RPMI7951 (cell line): ENCODE measurements at regions not wholly inside any gene's neighbourhood (a gene's known extent, or its start where the extent isn't known, plus 50 kb on each side); places are given as distances from the start of the nearest gene placed in this dataset.

Source experiments
- DNase-seq: peaks from one replicate; pipeline ENCODE4 v3.0.0-alpha.2; 2012; ENCODE audit warnings: low read depth

- no peak for DNase-seq
Observed at GRCh38 chr18:69216321-69216720, 184.4 kb upstream of the DOK6 start.

- no peak for DNase-seq
Observed at GRCh38 chr18:69217196-69218000, 183.3 kb upstream of the DOK6 start.

GRCh38 chr18:69220529-69220928 lies 180.2 kb upstream of the DOK6 start:
- no peak for DNase-seq

GRCh38 chr18:69222089-69222488 lies 178.6 kb upstream of the DOK6 start:
- DNase-seq, result no peak

- DNase-seq, result no peak
Observed at GRCh38 chr18:69226971-69227370, 173.7 kb upstream of the DOK6 start.

- DNase-seq, result no peak
Observed at GRCh38 chr18:69230204-69230603, 170.5 kb upstream of the DOK6 start.

- DNase-seq, result no peak
Observed at GRCh38 chr18:69233465-69234054, 167.1 kb upstream of the DOK6 start.

- no peak for DNase-seq
Observed at GRCh38 chr18:69239849-69240674, 160.6 kb upstream of the DOK6 start.

GRCh38 chr18:69246027-69246426 lies 154.7 kb upstream of the DOK6 start:
- no peak for DNase-seq

GRCh38 chr18:69250305-69251151 lies 150.2 kb upstream of the DOK6 start:
- DNase-seq, result no peak

GRCh38 chr18:69257861-69258458 lies 142.7 kb upstream of the DOK6 start:
- peak; percentile 67 for DNase-seq

- no peak for DNase-seq
Observed at GRCh38 chr18:69259282-69259681, 141.4 kb upstream of the DOK6 start.

GRCh38 chr18:69261406-69261805 lies 139.3 kb upstream of the DOK6 start:
- no peak for DNase-seq

- no peak for DNase-seq
Observed at GRCh38 chr18:69265656-69266055, 135.0 kb upstream of the DOK6 start.

GRCh38 chr18:69267895-69268294 lies 132.8 kb upstream of the DOK6 start:
- no peak for DNase-seq

GRCh38 chr18:69282371-69282770 lies 118.3 kb upstream of the DOK6 start:
- DNase-seq, result no peak

- no peak for DNase-seq
Observed at GRCh38 chr18:69291044-69291443, 109.6 kb upstream of the DOK6 start.

GRCh38 chr18:69291755-69292154 lies 108.9 kb upstream of the DOK6 start:
- DNase-seq, result no peak

GRCh38 chr18:69300185-69300584 lies 100.5 kb upstream of the DOK6 start:
- no peak for DNase-seq

GRCh38 chr18:69308619-69309018 lies 92.1 kb upstream of the DOK6 start:
- no peak for DNase-seq

- no peak for DNase-seq
Observed at GRCh38 chr18:69326094-69326493, 74.6 kb upstream of the DOK6 start.
